SIG-M5 treated with dmso at 0.1 percent for 504 hours (cell line): ENCODE measurements at regions not wholly inside any gene's neighbourhood (a gene's known extent, or its start where the extent isn't known, plus 50 kb on each side); places are given as distances from the start of the nearest gene placed in this dataset.
A peak's percentile ranks its signal among the peaks of the same experiment; 100 is the strongest.

Experiments
- DNase-seq: peaks from one replicate; lab custom pipeline; 2025; ENCODE audit not compliant: unreplicated experiment; lab: John Stamatoyannopoulos, UW

DNA sequence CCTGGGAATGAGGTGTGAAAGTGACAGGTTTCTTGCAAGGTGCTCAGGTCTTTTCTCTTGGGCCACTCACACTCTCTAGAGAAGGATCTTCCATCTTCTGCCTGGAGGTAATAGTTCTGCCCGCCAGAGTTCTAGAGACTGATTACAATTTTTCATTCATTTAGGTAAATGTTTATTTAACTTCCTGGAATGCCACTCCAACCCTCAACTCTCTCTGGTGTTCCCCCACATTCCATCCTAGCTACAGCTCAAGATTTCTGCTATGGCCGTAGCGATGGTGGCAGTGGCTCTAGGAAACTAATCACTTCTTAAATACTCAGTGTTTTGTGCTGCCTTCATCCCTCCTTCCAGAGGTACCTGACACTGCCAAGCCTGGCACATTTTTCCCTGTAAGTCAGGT is 174.6 kb downstream of the WDR11 start:
- no peak for DNase-seq

DNA sequence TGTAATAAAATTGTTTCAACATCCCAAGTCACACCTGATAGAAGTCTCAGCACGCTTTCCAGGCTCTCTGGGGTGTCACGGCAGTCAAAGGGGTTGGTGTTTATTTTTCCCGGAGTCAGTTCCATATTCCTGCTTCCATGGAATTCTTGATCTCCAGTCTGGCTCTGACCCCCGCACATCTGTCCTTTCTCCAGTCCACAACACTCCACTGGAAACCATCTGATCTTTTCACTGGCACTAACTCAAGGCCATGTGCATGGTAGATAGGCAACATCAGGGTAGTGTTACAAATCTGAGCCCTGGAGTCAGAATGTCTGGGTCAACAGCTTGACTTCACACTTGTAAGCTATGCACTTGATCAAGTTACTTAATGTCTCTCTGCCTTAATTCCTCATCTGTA is 176.2 kb downstream of the WDR11 start:
- no peak for DNase-seq

GRCh38 chr10:121032460-121032859 is 181.3 kb downstream of the WDR11 start:
- peak; percentile 76 for DNase-seq

DNA sequence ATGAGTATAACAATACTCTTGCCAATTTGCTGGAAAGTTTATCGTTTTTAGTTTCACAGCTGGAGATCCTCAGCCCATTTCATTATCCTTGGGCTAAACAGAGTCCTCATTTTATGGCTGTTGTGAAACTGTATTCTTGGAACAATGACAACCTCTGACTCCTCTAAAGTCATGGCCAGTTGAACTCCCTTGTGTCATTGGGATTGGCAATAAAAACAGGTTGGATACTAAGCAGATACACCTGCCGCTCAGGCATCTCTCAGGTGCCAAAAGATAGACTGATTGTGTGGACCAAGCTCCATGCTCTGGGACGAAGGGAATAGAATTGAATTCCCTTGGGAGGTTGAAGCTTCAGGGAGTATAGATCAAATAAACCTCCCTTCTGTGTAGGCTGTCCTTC is 182.2 kb downstream of the WDR11 start:
- DNase-seq, result no peak

DNA sequence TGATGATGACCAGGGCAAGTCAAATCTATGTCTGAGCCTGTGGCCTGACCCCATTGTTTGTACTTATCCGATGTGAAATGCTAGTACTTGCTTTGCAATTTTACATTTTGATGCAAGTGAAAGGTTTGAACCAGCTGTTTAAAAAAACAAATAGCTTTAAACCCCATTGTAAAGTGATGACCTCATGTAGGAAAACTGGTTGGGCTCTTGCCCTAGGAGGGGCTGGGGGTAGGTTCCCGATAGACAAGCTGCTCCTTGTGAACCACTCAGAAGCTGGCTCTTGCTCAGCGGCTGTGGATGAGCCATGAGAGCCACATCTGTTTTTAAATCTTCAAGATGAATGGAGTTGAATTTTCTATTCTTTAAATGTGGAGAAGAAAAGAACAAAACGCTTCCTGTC is 185.3 kb downstream of the WDR11 start:
- DNase-seq, result no peak

- DNase-seq, result no peak
Measured at GRCh38 chr10:121041499-121041898, 190.3 kb downstream of the WDR11 start.

GRCh38 chr10:121041906-121042305 is 190.7 kb downstream of the WDR11 start:
- DNase-seq, result no peak

DNA sequence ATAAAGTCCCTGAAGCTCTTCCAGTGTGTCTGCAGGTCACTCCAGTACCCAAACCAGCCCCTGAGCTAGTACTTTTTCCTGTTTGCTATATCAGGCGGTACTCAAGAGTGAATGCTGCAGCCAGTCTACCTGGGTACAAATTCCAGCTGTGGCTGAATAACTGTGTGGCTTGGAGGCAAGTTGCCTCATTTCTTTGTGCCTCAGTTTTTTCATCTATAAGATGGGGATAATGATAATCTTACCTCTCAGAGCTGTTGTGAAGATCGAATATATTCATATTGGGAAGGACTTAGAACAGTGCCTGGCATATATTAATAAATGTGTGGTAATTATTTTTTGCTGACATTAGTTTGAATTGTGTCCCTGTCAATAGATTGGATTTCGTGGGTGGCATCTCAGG is 191.2 kb downstream of the WDR11 start:
- no peak for DNase-seq

DNA sequence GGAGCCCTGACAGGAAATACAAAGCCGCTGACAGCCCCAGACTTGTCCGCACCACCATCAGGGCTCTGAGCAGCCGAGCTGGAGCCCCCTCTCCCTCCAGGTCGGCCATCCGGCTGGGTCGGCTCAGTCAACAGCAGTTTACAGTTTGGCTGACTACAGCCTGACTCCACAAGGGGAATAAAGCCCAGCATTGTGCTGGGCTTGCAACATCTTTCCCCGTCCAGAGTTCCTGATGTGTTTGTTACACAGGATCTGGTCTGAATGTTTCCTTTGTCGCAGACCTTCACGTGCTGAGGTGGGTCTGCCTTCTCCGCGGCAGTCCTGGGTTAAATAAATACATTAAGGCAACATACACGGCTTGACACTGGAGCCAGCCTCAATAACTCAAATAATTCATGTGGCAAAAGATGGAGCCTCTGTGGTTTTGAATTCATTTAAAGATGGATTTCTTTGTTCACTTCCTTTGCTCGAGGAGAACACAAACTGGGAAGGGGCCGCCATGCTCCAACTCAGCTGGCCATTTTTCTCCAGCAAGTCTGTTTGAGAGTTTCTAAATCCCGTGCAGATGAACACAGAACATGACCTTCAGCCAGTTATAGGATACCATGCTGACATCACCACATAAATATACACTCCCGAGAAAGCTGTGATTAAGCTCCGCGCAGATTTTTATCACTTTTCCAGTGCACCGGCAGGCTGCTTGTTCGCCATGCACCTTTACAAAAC is 192.1 kb downstream of the WDR11 start:
- no peak for DNase-seq

- DNase-seq, result no peak
Measured at GRCh38 chr10:121048749-121049148, 197.6 kb downstream of the WDR11 start.

DNA sequence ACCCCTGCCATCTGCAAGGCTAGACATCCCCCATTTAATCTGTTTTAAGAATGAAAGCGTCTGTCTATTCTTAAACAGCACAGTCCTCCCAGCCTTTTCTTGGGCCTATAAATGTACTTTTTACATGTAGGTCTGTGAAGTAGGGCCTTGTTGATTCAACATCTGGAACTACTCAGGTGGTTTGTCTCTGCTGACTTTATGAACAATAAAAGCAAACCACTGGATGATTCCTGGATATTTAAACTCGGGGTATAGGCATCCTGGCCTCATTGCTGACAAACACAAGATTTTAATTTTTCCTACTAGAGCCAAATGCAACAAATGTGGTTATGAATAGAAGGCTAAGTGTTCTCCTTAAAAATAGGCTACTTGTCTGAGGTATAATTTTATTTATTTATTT is 198.3 kb downstream of the WDR11 start:
- DNase-seq, result no peak

GRCh38 chr10:121049923-121050322 is 198.8 kb downstream of the WDR11 start:
- no peak for DNase-seq

DNA sequence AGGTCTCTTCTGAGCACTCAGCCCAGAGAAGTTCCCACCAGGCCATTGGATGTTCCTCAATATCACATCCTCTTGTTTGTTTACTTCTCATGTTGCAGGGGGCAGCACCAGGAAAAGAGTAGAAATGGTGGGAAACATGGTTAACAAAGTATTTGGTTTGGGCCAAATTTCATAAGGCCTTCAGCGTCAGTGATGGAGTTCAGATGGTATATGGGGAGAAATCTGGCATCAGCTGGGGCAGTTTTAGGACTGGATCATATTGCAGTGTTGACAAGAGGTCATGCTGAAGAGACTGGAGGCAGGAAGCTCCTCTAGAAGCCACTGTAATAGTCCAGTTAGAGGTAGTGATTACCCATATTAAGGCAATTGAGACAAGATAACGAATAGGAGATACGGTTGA is 200.0 kb downstream of the WDR11 start:
- no peak for DNase-seq

- DNase-seq, result no peak
Measured at GRCh38 chr10:121051696-121052279, 200.6 kb downstream of the WDR11 start.

- no peak for DNase-seq
Measured at GRCh38 chr10:121053151-121053550, 202.0 kb downstream of the WDR11 start.

DNA sequence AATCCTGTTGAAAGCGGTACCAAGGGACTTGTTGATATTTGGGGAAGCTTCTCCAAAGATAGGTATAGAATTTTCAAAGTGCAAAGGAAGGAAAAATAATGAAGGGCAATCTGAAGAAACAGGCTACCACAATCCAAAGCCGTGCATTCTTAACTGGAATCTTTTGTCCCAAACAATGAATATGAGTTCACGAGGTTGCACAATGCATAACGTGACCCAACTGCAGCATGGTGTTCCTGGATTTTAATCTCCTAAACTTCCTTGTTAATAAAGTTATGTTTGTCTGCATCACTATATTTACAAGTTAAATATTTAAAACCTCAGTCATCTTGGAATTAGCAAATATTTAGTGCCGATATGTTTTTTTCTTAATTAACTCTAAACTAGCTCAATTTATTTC is 203.7 kb downstream of the WDR11 start:
- DNase-seq, result no peak

DNA sequence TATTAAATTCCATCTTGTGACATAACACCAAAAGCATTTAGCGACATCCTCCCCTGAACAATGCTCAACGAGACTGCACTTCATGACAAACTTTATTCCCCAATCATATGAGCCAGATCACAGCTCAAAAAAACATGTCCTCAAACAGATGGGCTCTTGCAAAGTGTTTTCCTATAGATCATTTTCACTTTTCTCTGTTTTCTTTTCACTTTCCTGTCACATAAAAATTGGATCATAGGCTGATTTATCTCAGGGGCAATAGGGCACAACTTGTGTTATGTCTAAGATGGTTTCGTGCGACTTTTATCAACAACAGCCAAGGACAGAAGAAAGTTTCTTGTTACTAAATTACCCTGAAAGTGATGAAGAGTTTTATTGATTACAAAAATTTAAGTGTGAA is 206.1 kb downstream of the WDR11 start:
- no peak for DNase-seq

DNA sequence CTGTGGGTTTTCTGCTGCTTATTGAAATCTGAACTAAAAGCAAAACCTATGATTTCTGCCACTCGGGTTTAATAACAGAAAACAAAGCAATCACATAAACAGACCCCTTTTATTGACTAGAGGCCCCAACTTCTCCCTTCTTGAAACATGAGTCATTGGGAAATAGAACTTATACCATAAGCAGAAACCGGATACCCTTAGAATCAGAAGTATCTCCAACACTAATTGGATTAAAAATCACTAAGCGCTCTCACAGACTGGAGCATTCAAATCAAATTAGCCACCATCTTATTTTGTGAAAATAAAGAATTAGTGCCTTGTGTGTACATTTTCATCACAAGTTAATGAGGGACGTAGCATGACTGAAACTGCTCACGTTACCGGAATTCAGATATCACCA is 206.9 kb downstream of the WDR11 start:
- DNase-seq, result no peak

DNA sequence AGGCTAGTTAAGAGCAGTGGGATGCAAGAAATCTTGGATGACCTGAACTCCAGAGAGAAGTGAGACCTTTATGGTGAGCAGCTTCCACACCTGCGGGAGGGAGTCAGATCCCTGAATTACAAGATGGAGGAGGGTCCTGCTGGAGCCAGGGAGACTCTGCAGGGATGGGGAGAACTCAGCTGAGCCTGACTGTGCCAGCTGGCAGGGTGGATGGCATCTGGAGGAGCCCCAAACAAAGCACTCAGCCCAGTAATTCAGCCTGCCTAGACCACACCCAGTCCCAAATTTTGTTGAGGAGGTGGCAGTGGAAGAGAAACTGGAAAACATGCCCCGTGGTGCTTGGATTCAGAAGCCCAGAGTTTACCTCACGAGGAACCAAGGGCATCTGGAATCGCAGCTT is 208.2 kb downstream of the WDR11 start:
- DNase-seq, result no peak

DNA sequence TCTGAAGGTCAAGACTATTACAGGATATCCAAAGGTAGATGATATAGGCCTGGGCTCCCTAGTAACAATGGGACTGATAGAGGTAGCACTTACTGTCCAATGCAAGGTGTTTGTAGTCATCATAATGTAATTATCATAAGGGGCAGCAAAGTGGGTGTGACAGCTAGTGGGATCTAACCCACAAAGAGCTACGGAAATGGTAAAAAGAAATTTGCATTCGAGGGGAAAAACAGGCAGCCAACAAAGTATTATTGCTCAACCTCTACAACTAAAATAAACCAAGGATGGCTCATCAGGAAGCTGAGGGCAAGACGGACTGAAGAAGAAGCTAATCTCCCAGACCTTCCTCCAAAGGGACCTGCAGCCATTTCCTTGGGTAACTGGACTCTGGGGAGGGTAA is 211.0 kb downstream of the WDR11 start:
- DNase-seq, result peak; percentile 76

DNA sequence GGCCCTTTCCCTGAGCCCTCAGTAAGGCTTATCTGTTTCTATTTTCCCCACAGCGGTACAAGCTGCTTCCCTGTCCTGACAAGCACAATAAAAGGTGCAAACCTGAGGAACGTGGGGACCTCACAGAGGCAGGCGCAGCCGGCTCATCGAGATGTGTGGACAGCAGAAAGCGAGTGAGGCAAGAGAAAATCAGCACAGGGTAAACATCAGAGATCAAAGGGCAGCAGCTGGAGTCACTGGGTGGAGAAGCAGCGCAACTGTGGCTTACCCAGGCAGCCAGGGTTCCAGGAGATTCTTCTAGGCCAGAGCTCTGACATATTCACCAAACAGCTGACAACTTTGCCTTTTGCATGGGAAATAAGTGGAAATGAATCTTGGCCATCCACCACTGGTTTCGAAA is 212.6 kb downstream of the WDR11 start:
- no peak for DNase-seq

GRCh38 chr10:121064491-121064890 is 213.3 kb downstream of the WDR11 start:
- DNase-seq, result no peak

DNA sequence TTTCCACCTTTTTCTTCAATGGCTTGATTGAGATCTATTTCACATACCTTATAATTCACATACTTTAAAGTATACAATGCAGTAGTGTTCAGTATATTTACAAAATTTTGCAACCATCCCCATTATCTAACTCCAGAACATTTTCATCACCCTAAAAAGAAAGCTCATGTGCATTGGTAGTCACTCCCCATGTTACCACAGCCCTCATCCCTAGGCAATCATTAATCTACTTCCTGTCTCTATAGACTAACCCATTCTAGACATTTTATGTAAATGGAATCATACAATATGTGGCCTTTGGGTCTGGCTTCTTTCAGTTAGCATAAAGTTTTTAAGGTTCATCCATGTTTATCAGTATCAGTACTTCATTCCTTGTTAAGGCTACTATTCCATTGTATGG is 214.2 kb downstream of the WDR11 start:
- no peak for DNase-seq
